ENCODE measurements at regions not wholly inside any gene's neighbourhood (a gene's known extent, or its start where the extent isn't known, plus 50 kb on each side); places are given as distances from the start of the nearest gene placed in this dataset.
A peak's percentile ranks its signal among the peaks of the same experiment; 100 is the strongest.

DNA sequence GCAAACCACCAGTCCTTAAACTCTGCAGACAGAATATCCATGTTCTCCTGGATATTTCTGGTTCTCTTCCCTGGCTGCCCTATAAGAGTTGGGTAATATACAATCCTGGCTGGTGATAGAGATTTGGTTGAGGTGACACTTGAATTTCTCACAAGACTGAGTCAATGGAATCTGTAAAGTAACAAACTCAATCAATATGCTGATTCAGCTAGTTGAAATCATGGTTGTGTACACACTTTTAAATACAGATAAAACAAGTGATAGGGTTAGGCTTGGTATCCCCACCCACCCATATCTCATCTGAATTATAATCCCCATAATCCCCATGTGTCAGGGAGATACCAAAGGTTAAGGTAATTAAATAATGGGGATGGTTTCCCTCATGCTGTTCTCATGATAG, 349.2 kb upstream of the MAD2L1 start:
- no peak for DNase-seq

DNA sequence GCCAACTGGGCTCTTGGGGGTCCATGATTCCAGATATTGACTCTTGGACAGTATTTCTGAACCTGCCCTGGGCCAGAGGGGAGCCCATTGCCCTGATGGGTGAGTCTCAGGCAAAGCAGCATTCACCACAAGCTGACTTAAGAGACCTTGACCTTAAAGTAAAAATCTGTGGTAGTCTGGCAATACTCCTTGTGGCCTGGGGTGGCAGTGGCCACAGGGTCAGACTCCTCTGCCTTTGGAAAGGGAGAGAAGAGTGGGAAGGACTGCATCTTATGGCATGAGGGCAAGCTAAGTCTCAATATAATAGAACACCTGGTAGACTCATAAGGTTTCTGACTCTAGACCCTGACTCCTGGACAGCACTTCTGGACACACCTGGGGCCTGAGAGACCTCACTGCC, 340.3 kb upstream of the MAD2L1 start:
- no peak for DNase-seq

GRCh38 chr4:120403296-120403695, 336.6 kb upstream of the MAD2L1 start:
- no peak for DNase-seq

DNA sequence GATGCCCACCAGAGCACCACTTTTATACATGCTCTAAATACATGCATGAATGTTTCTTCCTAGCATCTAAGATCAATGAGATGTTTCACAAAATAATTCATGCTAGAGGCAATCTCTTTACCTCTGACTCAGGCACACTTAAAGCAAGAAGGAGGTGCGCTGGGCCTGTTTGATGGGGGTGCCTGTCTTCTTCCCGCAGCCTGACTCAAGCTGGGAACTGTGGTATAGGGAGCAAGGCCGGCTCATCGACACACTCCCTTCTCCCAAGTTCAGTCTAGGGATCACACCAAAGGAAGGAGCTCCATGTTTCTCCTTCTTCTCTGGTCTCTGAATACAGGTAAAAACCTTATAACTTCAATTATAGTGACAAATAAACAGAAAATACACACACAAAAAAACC, 333.8 kb upstream of the MAD2L1 start:
- no peak for DNase-seq

GRCh38 chr4:120399826-120400225, 333.2 kb upstream of the MAD2L1 start:
- peak; percentile 79 for DNase-seq

- DNase-seq: no peak
These were observed 329.1 kb upstream of the MAD2L1 start for GRCh38 chr4:120395746-120396145.

- DNase-seq: no peak
These were observed 289.2 kb upstream of the MAD2L1 start for GRCh38 chr4:120355881-120356280.

- DNase-seq: no peak
These were observed 287.7 kb upstream of the MAD2L1 start for GRCh38 chr4:120354381-120354780.

DNA sequence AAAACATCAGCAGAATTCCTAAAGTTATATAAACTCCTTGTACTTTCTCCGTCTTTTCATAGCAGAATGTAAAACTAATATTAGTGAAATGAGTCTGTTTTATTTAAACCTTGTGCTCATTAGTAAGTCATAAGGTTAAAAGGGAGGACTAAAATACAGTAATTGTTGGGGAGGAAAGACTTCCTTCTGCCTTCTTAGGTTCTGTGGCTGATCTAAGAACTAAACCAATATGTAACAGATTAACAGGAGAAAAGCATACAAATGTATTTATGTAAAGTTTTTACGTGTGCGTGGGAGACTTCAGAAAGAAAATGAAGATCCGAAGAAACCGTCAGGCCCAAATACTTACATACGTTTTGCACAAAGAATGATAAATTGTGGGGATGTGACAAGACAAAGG, 286.6 kb upstream of the MAD2L1 start:
- DNase-seq: no peak

- DNase-seq: no peak
These were observed 286.1 kb upstream of the MAD2L1 start for GRCh38 chr4:120352739-120353138.

DNA sequence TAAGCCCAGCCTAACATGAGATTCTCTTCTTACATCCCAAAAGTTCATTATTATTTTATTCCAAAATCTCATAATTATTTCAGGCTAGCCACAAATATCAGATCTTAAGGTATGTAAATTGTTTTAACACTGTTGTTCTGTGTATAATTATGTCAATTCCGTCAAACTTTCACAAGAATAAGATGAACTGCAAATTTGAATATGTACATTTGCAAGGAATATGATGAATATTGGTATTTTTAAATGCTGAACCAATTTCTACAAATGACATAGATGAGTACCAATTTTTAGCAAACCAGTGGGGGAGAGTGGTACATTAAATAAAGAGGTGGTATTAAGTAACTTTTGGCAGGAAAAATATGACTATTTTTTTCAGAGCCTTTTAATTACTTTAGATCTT, 282.3 kb upstream of the MAD2L1 start:
- no peak for DNase-seq

DNA sequence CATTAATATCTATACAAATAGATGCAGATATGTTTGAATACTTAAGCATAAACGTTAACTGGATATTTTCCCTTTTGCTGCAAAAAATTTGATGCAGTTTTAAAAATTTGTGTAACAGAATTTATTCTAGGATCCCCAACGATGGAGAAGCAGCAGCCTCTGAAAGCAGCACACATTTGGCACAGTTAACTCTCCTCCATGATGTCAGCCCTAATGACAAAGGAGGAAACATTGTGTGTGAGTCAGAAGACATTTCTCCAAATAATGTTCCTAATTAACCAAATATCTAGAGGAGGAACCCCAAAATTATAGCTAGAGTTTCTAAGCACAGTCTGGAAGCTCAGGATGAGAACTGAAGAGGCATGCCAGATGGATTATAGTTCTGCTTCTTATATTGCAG, 281.9 kb upstream of the MAD2L1 start:
- no peak for DNase-seq

DNA sequence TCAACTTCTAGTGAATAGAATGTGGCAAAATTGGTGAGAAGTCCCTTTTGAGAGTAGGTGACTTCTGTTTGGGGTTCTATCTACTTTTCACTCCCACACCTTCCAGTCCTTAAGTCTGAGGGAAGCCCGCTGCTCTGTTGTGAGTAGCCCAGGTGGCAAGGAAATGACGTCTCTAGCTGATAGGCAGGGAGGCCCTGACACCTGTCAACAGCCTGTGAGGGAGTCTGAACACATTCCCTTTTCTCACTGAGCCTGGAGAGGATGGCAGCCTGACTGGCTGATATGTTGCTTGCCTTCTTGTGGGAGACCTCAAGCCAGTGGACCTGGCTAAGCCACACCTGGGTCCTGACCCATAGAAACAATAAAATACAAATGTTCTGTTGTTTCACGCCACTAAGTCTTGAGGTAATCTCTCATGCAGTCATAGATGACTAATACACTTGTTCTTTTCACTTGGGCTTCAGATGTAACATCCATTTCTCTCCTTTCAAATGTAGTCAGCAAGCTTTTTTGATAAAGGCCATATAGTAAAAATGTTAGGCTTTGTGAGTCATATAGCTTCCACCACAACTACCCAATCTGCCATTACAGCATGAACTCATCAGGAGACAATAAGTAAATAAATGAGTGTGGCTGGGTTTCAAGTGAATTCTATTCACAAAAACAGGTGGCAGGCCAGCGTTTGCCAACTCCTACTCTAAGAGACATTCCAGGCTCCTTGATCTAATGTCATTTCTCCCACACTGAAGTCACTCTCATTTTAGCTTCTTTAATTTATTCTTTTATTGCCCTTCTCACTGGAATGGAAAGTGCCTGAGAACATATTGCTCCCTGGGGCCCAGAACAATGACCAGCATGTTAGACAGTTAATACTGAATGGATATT, 265.1 kb upstream of the MAD2L1 start:
- no peak for DNase-seq

DNA sequence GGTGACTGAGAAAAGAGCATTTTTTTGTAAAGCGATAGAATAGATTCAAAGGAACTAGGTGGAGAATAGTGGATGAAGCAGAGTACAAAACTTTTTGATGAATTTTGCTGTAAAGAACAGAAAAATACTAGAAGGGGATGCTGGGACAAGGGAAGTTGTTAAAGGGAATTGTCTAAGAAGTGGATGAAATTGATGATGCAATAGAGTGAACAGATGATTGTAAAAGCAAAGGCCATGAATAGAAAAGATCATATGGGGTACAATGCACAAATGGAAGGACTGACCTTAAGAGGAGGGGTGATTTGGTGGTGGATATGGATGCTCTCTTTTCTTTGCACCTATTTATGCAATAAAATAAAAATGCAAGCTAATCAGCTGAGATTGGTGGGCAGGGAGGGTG, 262.7 kb upstream of the MAD2L1 start:
- no peak for DNase-seq

DNA sequence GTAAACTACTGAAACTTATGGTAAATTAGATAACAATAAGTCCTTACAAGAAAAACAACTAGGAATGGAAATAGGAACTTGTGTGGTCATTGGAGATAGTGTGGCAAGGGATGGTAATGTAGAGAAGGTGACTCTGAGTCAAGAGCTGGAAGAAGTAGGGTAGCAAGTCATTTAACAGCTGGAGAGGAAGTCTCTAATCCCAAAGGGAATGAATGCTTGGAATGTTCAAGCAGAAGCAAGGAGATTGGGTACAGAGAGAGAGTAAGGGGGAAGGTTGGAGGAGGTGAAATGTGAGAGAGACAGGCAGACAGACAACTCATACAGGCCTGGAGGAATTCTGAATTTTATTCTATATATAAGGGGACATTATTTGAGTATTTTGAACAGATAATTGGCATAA, 260.6 kb upstream of the MAD2L1 start:
- DNase-seq: no peak

DNA sequence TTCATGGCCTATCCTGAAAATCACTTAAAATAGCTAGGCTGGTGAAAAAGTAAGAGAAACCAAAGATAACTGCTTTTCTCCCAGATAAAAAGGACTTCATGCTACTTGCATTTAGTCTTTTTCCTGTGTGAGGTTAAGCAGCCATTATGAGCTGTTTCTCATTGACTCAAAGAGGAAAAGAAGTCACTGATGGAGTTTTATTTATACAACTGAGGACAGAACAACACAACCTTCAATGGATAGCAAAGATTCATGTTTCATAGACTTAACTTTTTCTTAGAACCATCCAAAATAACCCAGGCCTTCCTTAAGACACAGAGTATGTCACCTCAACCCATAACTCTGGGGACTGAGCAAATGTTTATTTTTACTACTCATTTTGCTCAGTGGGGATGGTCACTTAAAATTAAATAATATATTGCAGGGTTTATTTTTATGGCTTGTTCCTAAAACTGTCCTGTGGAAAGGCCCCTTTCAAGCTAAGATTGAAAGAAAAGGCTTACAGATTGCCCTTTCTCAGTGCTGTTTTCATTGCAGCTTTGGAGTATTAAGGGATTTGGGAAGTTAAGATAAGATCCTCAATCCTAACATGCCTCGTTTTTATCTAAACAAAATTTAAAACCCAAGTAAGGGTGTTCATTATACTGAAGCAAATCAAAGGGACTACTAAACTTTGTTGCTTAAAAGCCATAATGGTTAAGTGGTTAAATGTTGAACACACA, 252.6 kb upstream of the MAD2L1 start:
- peak; percentile 11 for DNase-seq

GRCh38 chr4:120318196-120318846, 251.7 kb upstream of the MAD2L1 start:
- no peak for DNase-seq

- no peak for DNase-seq
These were observed 251.1 kb upstream of the MAD2L1 start for GRCh38 chr4:120317713-120318112.

- no peak for DNase-seq
These were observed 249.8 kb upstream of the MAD2L1 start for GRCh38 chr4:120316416-120316815.

- no peak for DNase-seq
These were observed 248.3 kb upstream of the MAD2L1 start for GRCh38 chr4:120314969-120315368.

- no peak for DNase-seq
These were observed 238.2 kb upstream of the MAD2L1 start for GRCh38 chr4:120304801-120305200.

- no peak for DNase-seq
These were observed 233.0 kb upstream of the MAD2L1 start for GRCh38 chr4:120299631-120300030.

DNA sequence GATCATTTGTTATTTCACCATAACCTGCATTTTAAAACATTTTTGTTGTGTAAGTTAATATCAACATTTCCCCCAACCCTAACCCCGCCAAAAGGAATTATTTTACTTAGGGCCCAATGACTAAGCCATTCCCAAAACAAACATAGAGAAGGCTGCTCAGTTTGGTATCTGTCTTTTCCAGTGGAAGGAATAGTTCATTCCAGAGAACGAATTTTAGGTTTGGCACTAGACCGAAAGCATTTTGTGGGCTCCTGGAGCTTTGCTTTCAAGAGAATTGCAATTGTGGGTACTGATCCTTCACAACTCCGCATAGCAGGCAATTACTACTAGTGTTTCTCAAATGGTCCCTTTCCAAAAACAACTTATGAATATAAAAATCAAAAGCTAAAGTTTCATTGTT, 226.7 kb upstream of the MAD2L1 start:
- no peak for DNase-seq

GRCh38 chr4:120291541-120291940, 224.9 kb upstream of the MAD2L1 start:
- DNase-seq: peak; percentile 2

Measured in NCI-H82 (cell line).